GM12892 (cell line): ENCODE measurements at regions not wholly inside any gene's neighbourhood (a gene's known extent, or its start where the extent isn't known, plus 50 kb on each side); places are given as distances from the start of the nearest gene placed in this dataset.

Source experiments
- DNase-seq: peaks from one replicate; pipeline ENCODE4 v3.0.0; 2011; ENCODE audit not compliant: insufficient read length
- FAIRE-seq: peaks from 2 replicates; lab custom pipeline; 2011; peaks lifted over from hg19 to GRCh38; lab: Jason Lieb, UNC
- POLR2A ChIP-seq: IDR thresholded peaks from 2 replicates; pipeline ENCODE4 v1.6.1; 2011; ENCODE audit warnings: low read depth, low read length, control low read depth
- POLR2AphosphoS5 ChIP-seq: IDR thresholded peaks from 2 replicates; pipeline ENCODE4 v1.6.1; 2011; ENCODE audit warnings: low read depth, low read length, control low read depth
- TAF1 ChIP-seq: IDR thresholded peaks from 2 replicates; pipeline ENCODE4 v1.6.1; 2011; ENCODE audit warnings: low read depth, mild to moderate bottlenecking, control low read depth, low read length, borderline replicate concordance

DNA sequence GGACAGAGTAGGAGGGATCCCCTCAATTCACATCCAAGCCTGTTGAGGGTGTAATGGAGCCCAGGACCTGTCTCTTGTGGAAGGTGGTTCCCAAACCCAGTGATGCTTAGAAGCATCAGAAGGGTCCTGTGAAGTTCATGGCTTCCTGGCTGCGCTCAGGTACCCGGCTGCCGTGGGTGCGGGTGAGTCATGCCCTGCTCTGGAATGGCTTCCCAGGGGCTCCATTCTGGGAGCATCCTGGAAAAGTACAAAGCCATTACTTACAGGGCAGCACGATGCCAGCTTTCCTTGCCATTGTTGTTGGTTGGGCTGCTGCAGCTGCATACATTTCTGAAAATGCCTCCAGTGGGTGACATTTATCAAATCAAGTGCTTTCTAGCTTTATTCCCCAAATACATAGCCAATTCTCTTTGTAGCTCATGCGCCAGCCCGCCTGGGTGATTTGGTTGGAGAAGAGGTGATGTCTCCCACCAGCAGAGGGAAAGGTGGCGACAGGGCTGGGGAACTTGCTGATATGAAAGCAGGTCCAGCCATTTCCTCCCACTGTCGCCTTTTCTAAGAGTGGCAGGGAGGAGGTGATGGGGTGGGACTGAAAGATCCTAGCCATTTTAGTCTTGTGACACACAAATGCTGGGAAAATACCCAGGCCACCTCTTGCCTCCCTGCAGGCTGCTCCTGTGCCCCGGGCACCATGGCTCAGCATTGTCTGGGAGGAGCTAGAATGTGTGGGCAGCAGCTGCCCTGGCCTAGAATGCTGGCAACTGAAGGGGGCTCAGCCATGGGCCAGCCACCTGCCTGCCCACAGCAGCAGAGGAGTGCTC is 65.9 kb upstream of the HPCAL1 start:
- TF ChIP-seq POLR2AphosphoS5 (no peak), TAF1 (no peak), POLR2A (no peak)
- no peak for FAIRE-seq
- DNase-seq, result no peak

- TF ChIP-seq POLR2AphosphoS5 (no peak), POLR2A (no peak), TAF1 (no peak)
- no peak for FAIRE-seq
- no peak for DNase-seq
Measured at GRCh38 chr2:10237392-10238321, 65.0 kb upstream of the HPCAL1 start.

- DNase-seq (no peak), FAIRE-seq (no peak)
Measured at GRCh38 chr2:10238396-10238795, 64.3 kb upstream of the HPCAL1 start.

GRCh38 chr2:10238991-10239485 is 63.7 kb upstream of the HPCAL1 start:
- no peak for DNase-seq
- TF ChIP-seq POLR2A (no peak), TAF1 (no peak), POLR2AphosphoS5 (no peak)
- FAIRE-seq, result no peak

More at GRCh38 chr2:10238396-10238795, 64.3 kb upstream of the HPCAL1 start:
- TF ChIP-seq POLR2AphosphoS5, result no peak
- TF ChIP-seq TAF1, result no peak
- no peak for TF ChIP-seq POLR2A

GRCh38 chr2:10239561-10239967 is 63.1 kb upstream of the HPCAL1 start:
- FAIRE-seq, result no peak
- no peak for DNase-seq
- no peak for TF ChIP-seq TAF1

- no peak for DNase-seq
- TF ChIP-seq POLR2A, result no peak
- TF ChIP-seq POLR2AphosphoS5, result no peak
- TF ChIP-seq TAF1, result no peak
- no peak for FAIRE-seq
Measured at GRCh38 chr2:10240161-10240681, 62.5 kb upstream of the HPCAL1 start.

DNA sequence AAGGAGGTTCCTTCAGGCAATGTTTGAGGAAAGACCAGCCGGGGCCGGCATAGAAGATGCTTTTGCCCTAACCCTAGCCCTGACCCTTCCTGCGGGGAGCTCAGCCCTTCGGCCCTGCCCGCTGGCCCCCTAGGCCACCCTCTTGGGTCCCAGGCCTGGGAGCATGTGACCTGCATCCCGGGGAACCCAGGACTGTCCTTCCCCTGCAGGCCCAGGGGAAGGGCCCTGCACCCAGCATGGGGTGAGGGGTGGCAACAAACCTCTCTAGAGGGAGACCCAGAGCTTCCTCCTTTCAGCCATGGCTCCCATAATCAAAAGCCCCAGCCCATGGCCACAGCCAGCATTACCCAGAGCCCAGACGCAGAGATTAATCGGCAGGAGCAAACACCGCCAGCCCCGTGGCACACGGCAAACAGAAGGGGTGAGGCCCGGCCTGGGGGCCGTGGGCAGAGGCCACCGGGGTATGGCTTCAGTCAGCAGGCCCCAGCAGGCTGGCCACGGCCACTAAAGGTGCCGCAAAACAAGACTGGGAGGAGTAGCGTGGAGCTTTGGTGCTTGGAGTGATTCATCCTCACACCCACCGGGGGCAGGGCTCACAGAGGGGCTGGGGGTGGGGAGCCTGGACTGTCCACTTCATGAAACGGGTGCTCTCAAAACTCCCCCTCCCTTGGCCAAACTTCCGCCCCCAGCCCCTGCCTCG is 61.6 kb upstream of the HPCAL1 start:
- TF ChIP-seq TAF1 (no peak), POLR2AphosphoS5 (no peak), POLR2A (no peak)
- no peak for DNase-seq
- FAIRE-seq, result no peak

- no peak for TF ChIP-seq TAF1
- DNase-seq (no peak), FAIRE-seq (no peak)
Measured at GRCh38 chr2:10241641-10242430, 60.9 kb upstream of the HPCAL1 start.

DNA sequence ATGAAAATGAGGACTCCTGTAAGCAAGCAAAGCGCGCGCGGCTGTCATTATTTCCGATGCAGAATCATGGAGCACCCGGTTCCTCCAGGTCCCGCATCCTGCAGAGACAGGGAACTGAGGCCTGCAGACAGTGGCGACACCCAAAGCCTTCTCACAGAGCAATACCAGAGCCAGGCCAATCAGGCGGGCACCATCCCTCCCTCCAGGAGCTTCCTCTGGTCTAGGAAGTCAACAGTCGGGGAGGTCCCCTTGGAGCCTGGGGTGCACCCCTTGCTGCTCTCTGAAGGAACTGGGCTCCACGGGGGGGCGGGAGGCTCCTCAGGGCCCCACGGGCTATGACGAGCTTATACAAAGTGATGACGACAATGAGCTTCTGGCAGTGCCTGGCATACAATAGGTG is 60.3 kb upstream of the HPCAL1 start:
- TF ChIP-seq POLR2AphosphoS5 (no peak), POLR2A (no peak), TAF1 (no peak)
- no peak for DNase-seq
- FAIRE-seq, result no peak
